Skeletal muscle cell (primary cell): ENCODE measurements at regions not wholly inside any gene's neighbourhood (a gene's known extent, or its start where the extent isn't known, plus 50 kb on each side); places are given as distances from the start of the nearest gene placed in this dataset.
"Not testable (repeated sequence)": the region's sequence is repeated elsewhere in the genome, so short reads cannot be mapped to it uniquely, and the experiment has no call there.

Experiments used
- DNase-seq: peaks from one replicate; pipeline ENCODE4 v3.0.0-alpha.2; 2010; ENCODE audit warnings: low read depth
- H3K4me3 ChIP-seq: 2 replicates; pipeline ENCODE4 v1.5.1; 2011; ENCODE audit warnings: low read depth, mild to moderate bottlenecking, control low read depth, low read length, moderate library complexity

DNA sequence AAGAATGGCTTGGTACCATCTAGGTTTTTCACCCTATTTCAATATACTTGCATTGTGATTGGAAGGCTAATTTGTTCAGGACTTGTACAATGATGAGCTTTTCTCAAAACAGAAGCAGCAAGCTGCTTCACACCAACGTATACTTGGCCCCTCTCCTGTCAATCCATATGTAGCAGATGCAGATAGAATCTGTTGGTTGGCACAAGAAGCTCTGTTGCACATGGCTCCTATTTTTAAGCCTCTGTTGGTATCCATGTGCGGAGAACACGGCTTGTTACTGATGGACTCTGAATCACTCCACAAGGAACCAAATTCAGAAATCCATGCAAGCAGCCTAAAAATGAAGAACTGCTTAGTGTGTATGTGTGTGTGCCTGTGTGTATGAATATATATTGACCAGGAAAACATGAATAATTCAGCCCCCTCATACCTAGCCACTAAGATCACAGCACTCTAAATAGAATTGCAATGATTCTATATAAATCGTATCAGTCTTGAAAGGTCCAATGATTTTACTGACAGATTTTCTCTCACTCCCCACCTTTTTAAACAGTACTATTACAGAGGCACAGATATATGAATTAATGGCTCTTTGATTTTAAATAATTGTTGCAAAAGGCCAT, 258.4 kb upstream of the DPYD start:
- no peak overlapping the region for H3K4me3 ChIP-seq
- DNase-seq, result no peak

DNA sequence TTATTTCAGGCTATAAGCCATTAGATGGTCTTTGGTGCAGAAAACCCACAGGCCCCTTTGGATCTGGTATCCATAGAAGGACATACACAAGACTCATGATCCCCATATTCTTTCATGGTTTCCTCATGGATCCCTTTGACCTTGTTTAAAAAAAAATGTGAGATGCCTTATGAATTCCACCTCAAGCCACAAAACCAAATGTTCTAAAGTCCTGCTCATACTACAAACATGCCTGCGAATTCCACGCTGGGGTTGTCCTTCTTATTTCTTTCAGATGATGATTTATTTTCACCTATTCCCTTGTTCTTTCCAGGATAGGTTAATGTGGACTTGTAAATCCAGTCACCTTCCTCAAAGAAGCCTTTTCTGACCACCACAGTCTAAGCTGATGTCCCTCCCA, 256.9 kb upstream of the DPYD start:
- no peak for DNase-seq
- H3K4me3 ChIP-seq, result no peak overlapping the region

DNA sequence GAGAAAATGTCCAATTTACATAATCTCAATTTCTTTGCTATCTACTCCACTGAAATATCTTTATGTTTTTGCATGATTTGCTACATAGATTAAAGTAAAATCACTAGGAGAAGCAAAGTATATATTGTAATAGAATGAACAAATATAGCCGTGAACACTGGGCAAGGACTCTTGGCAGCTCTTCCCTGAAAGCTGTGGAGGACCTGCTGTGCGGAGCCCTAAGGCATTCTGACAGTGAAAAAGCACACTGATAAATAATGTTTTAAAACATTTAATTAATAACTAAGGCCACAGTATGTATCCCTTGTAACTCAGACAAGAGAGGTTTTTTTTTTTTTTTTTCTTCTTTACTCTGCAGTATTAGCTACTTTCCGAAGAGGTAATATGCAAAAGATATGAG, 256.1 kb upstream of the DPYD start:
- H3K4me3 ChIP-seq, result no peak overlapping the region
- no peak for DNase-seq

DNA sequence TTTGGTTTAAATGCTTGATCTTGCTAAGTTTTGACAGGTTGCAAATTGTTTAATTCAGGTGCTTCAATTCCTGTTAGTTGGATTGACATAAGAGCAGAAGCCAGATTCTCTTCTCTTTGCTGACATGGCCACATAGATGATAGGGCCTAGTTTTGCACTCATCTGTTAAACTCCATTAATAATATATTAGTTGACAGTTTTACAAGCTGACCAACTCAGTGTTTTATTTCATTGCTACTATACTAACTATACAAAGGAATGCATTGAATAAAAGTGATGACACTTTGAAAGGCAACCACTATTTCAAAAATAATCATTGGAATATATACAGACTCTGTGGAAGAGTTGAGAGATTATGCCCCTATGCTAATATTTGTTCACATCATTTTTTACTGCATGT, 255.6 kb upstream of the DPYD start:
- no peak for DNase-seq
- no peak overlapping the region for H3K4me3 ChIP-seq

DNA sequence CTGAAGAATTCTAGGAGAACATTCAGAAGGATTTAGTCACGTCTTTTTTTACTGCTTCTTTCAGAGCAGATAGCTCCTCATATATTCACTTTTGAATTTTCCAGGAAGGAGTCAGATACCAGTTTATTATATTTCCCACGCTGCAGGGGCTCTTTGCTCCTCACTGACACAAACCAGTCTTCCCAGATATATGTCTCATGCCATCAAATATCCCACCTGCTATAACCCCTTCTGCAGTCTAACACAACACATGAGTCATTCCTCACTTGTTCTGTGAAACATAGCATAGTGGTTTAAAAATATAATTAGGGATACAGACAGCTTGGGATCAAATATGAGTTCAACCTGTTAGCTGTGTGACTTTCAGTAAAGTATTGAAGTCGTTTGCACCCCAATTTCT, 251.7 kb upstream of the DPYD start:
- H3K4me3 ChIP-seq, result no peak overlapping the region

DNA sequence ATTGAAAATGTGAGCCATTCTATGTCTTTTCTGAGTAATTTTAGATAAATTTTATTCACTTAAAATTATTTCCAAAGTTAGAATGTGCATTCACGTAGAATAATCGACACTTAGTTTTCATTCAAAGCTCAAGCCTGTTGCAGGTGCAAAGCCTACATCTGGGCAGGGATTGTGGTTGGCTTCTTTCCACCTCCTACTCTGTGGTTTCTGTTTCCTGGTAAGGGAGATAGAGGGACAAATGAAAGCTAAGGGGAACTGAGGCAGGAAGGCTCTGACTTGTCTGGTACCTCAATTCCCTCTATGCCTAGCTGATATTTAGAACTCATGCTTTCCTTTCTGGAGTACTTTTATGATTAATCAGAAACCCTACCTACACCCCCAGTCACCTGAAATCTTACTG, 251.2 kb upstream of the DPYD start:
- no peak overlapping the region for H3K4me3 ChIP-seq
- no peak for DNase-seq

More for the DNA sequence above, 251.7 kb upstream of the DPYD start:
- no peak for DNase-seq

DNA sequence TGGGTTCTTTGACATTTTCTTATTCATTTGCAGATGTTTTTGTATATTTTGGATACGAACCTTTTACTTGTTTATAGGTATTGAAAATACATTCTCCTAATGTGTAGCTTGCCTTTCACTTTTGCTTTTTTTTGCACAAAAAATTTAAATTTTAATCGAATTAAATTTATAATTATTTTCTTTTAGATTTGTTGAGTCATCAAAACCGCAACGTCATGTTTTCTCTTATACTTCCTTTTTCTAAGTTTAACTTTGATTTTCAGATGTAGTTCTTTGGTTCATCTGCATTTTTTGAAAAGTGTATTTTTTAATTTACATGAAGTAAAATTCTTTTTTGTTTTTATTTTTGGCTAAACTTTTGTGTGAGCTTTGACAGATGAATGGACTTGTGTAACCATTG, 243.7 kb upstream of the DPYD start:
- no peak for DNase-seq
- no peak overlapping the region for H3K4me3 ChIP-seq

DNA sequence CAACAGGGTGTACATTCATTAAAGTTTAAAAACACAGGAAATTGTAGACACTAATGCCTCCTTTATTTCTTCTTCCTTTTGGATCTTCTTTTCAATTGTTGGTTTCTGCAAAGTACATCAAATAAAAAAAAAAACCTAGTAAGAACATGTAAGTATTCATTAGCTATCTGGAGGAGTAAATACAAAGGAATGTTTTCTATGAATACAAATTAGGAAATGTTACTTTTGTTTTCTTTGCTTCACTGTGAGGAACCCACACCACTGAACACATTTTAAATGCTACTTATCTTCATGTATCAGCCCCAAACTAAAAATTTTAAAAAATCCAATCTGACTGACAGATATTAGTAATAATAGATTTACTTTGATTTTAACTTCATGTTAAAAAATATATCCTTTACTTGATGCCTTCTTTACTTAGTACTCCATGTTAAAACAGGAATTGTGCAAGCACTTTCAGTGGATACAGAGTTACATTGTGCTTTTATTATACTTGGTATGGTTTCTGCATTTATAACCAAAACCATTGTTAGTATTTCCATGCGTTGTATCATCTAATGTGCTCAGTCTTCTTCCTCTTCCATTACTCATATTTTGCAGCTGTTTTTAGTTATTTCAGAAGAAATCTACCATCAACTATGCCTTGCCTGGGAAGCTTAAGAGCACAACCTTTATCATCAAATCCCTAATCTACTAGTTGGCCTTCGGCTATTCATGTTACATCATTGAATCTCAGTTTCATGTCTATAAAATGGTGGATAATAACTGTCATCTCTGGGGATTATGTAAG, 236.9 kb upstream of the DPYD start:
- DNase-seq, result peak; percentile 25
- no peak overlapping the region for H3K4me3 ChIP-seq

DNA sequence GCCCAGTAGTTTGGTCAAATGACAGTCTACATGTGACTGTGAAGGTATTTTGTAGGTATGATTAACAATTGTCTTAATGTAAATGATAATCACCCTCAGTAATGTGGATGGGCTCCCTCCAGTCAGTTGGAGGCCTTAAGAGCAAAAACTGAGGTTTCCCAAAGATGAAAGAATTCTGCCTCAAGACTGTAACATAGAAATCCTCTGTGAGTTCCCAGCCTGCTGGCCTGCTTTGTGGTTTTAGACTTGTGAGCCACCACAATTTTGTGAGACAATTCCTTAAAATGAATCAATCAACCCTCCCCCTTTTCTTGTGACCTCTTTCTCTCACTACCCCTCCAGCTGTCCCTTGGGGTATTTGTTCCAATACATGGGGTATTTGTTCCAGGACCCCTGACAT, 226.4 kb upstream of the DPYD start:
- no peak for DNase-seq
- no peak overlapping the region for H3K4me3 ChIP-seq

DNA sequence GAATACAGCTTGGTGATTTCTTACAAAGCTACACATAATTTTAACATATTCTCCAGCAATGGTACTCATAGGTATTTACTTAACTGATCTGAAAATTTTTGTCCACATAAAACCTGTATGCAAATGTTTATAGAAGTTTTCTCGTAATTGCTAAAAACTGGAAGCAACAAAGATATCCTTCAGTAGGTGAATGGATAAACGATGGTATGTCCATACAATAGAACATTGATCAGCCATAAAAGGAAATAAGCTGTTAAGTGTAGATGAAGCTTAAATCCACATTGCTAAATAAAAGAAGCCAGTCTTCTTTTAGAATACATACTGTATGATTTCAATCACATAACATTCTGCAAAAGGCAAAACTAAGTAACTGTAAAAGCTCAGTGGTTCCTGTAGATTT, 224.8 kb upstream of the DPYD start:
- no peak for DNase-seq
- no peak overlapping the region for H3K4me3 ChIP-seq

DNA sequence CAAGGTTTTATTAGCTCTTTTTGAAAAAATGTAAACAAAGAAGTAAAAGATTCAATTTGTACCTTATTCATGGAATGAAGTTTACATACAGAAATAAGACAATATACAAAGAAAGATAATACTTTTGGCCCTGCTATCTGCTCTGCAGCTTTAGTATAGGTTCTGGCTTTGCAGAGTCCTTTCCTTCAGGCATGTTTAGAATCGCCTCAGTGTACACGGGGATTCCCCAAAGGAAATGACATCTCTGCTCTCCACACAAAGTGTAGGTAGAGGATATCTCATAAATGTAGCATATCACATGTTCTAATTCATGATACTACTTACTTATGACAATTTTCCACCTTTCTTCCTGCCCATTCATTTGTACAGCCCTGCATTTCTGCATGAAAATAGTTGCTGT, 222.6 kb upstream of the DPYD start:
- no peak overlapping the region for H3K4me3 ChIP-seq
- DNase-seq, result no peak

DNA sequence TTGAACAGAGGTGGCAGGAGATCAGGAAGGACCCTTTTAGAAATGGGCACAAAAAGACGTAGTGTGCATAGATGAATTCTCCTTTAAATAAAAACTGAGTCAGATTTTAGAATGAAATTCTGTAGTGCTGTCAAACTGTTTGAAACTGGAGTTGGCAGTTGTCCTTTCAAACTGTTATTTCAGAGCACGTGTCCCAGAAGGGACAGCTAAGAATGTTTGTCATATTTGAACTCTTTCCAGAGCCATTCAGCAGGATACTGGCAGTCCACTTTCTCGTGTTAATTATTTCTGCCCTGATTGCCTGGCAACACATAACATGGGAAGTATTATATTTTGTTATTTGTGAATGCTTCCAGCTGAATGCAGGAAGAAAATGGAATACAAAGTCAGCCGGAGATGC, 212.3 kb upstream of the DPYD start:
- DNase-seq, result no peak
- no peak overlapping the region for H3K4me3 ChIP-seq

DNA sequence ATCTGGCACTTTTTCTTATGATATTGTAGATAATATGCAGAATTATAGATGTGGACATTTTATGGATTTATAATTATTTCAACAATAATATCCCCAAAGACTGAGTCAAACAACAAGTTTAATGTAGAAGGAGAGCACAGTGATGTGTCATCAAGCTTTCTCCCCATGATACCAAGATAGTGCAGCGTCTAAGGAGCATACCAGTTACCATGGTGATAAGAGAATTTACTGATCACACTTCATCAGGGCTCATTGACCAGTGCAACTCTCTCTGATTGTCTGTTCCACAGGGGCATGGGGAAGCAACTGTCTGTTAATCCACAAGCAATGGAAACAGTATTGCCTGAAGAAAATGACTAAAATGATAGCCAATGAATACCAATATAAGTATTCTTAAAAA, 209.6 kb upstream of the DPYD start:
- H3K4me3 ChIP-seq, result no peak overlapping the region
- DNase-seq, result no peak

DNA sequence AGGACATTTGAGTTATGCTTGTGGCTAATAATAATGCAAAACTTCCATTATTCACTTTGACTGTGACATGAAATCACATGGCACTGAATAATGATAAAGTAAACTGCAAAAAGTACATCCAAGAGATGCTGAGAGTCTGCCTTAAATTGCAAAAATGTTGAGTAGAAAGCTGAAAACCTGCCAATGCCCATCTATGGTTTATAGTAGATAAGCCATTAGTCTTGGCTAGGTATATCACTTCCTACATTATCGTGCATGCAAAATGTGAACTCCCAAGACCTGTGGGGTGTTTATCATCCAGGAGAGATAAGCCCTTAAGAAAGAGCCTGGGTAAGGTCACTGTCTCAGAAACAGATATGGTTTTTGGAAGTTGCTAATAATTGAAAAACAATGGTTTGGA, 208.7 kb upstream of the DPYD start:
- H3K4me3 ChIP-seq, result no peak overlapping the region
- DNase-seq, result no peak

DNA sequence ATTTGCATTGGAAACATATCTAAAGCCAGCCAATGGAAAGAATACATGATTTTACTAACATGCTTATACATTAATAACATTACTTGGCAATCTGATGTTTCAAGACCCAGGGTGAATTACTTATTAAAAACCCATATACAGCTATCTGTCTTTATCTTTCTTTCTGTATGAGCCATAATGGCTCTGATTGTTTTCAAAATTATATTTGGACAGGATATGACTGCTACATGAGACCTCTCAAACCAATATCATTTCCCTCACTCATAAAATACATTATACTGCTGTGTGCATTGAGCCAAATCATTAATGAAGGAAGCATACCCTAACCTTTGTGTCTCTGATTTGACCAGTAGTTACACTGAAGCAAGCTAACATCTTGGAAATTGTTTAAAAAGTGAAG, 205.9 kb upstream of the DPYD start:
- DNase-seq, result no peak
- H3K4me3 ChIP-seq, result no peak overlapping the region

DNA sequence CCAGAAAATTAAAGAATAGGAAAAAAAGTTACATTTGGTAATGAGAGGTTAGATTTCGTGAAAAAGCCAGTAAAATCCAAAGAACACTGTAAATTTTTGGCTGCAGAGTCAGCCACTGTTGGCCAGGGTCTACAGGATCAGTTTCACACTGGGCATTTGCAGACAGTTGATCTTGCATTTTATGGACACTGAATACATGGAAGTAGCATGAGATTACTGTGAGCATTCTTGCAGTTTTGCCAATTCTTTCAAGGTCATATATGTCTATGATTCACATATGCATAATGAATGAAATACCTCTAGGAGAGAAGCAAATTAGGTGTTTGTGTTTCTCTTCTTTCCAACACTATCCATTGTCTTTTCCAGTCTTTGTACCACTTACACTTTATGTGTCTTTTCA, 200.8 kb upstream of the DPYD start:
- peak; percentile 21 for DNase-seq
- H3K4me3 ChIP-seq, result no peak overlapping the region

DNA sequence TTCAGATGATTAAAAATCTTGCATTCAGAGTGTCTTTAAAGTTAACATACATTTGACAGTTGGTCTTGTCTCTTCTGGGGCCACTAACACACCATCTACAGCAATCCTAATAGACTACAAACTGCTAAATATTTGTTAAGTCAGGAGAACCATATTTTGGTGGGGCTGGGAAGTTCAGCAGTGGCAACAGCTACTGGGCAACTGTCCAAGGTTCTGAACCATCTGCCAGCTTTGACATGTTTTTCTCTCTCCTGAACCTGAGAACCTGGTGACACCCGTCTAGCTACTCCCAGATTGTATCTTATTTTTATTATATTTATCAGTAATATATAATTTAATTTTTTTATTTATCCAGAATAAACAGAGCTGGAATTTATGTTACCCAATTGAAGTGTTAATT, 199.0 kb upstream of the DPYD start:
- DNase-seq, result no peak
- H3K4me3 ChIP-seq, result no peak overlapping the region

DNA sequence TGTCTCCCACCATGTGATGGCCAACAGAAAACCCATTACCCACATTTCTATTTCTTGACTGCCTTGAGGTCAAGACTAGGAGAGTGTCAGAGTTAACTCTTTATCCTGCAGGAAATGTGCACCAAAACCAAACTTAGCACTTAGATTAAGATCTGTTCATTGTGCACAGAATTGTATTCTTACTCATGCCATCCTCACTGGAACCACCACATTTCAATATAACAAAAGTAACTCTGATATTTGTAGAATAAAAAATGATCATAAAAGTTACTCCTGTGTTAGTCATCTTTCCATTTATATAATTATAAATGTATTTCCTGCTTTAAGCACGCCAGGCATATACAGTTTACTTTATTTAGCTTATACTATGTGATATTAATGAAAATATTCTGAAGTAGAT, 193.0 kb upstream of the DPYD start:
- DNase-seq, result no peak

DNA sequence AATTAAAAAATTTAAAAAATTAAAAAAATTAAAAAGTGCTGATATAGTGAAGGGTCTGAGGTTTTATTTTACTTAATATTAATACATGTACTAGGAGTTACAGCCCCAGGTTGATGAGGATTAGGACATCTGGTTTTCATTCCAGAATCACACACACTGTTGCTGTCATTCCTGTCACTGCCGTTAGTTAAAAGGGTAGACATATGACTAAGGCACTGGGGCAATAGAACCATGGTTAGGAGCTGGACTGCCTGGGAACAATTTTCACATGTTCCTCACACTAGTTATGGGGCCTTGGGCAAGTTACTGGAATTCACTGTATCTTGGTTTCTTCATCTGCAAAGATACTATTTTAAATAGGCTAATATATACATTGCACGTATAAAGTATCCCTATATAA, 191.8 kb upstream of the DPYD start:
- no peak for DNase-seq
- H3K4me3 ChIP-seq, result no peak overlapping the region

More for the DNA sequence above, 193.0 kb upstream of the DPYD start:
- H3K4me3 ChIP-seq, result no peak overlapping the region

DNA sequence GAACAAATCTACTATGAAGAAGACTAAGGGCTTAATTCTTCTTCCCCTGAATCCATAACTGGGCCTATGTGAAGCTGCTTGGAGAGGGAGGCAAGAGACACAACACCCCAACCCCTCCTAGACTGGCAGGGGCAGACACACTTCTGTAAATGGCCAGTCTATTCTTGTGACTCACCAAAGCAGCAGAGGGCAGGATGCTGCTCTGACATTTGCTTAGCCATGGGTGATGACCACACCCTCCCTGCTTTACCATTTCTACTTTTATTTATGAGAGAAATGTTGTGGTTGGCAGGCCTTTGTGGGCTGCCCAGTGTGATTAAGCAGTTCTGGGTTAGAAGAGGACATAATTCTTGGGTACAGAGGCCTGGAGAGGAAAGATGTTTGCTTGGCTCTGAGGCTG, 189.8 kb upstream of the DPYD start:
- H3K4me3 ChIP-seq, result no peak overlapping the region
- DNase-seq, result no peak

DNA sequence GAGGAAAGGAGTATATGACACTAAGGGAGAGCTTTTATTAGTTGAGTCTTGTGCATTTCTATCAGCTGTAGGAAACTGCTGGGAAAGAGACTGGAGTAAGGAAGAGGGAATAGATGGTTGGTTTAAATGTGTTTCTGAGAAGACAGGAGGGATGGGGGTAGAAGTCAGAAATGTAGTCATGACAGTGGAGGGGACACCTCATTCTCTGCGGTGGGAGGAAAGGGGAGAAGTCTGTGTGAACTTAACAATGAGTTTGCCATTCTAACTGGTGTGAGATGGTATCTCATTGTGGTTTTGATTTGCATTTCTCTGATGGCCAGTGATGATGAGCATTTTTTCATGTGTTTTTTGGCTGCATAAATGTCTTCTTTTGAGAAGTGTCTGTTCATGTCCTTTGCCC, 187.5 kb upstream of the DPYD start:
- not testable (repeated sequence) for H3K4me3 ChIP-seq, DNase-seq
